Neural crest cell (in vitro differentiated cells): ENCODE measurements at regions not wholly inside any gene's neighbourhood (a gene's known extent, or its start where the extent isn't known, plus 50 kb on each side); places are given as distances from the start of the nearest gene placed in this dataset.

Experiments
- DNase-seq: peaks from one replicate; pipeline ENCODE4 v3.0.0; 2021; ENCODE audit warnings: low read depth, mixed read lengths, low spot score
- H3K27ac Mint-ChIP-seq: one replicate; pipeline ENCODE4 v1.8.0; 2021; ENCODE audit warnings: mild to moderate bottlenecking, mixed read lengths; ENCODE audit not compliant: unreplicated experiment
- H3K27me3 Mint-ChIP-seq: 2 replicates; pipeline ENCODE4 v1.8.0; 2021; ENCODE audit warnings: low read depth, mild to moderate bottlenecking, mixed read lengths
- H3K36me3 Mint-ChIP-seq: 2 replicates; pipeline ENCODE4 v1.8.0; 2021; ENCODE audit warnings: low read depth, mild to moderate bottlenecking, mixed read lengths
- H3K4me1 Mint-ChIP-seq: 2 replicates; pipeline ENCODE4 v1.8.0; 2021; ENCODE audit warnings: mixed read lengths
- H3K4me3 Mint-ChIP-seq: one replicate; pipeline ENCODE4 v1.8.0; 2021; ENCODE audit warnings: mild to moderate bottlenecking, mixed read lengths
- H3K9me3 Mint-ChIP-seq: 2 replicates; pipeline ENCODE4 v1.8.0; 2021; ENCODE audit warnings: mixed read lengths
- CTCF ChIP-seq: fragments of 200-600 bp; sonication (generic); conservative IDR thresholded peaks from 2 replicates; pipeline ENCODE4 v1.5.0; 2021; ENCODE audit warnings: antibody characterized with exemption, mild to moderate bottlenecking

- H3K36me3 Mint-ChIP-seq, result no peaks in the 10 kb centered on the region
- no peak for TF ChIP-seq CTCF
- no peak for DNase-seq
- H3K4me1 Mint-ChIP-seq, result peaks cover 14% of the 10 kb centered on the region
- no peak overlapping the region for H3K4me3 Mint-ChIP-seq
- H3K27me3 Mint-ChIP-seq, result no peaks in the 10 kb centered on the region
- peaks cover 7% of the 10 kb centered on the region for H3K9me3 Mint-ChIP-seq
- no peak overlapping the region for H3K27ac Mint-ChIP-seq
Measured at GRCh38 chr16:86970726-86971125, 346.5 kb downstream of the C16orf95 start.

GRCh38 chr16:86971251-86971650 is 345.9 kb downstream of the C16orf95 start:
- Mint-ChIP-seq H3K9me3 (peaks cover 7% of the 10 kb centered on the region), H3K27ac (no peak overlapping the region), H3K27me3 (no peaks in the 10 kb centered on the region), H3K36me3 (no peaks in the 10 kb centered on the region), H3K4me1 (peaks cover 14% of the 10 kb centered on the region), H3K4me3 (no peak overlapping the region)
- no peak for DNase-seq
- no peak for TF ChIP-seq CTCF

GRCh38 chr16:86974120-86974519 is 343.1 kb downstream of the C16orf95 start:
- DNase-seq, result no peak
- Mint-ChIP-seq H3K4me3 (no peak overlapping the region), H3K9me3 (peaks cover 7% of the 10 kb centered on the region), H3K4me1 (peaks cover 11% of the 10 kb centered on the region), H3K27ac (no peak overlapping the region), H3K27me3 (no peaks in the 10 kb centered on the region), H3K36me3 (no peaks in the 10 kb centered on the region)
- no peak for TF ChIP-seq CTCF

- Mint-ChIP-seq H3K9me3 (peaks cover 7% of the 10 kb centered on the region), H3K4me1 (peaks cover 11% of the 10 kb centered on the region), H3K36me3 (no peaks in the 10 kb centered on the region), H3K27me3 (peaks cover 6% of the 10 kb centered on the region), H3K4me3 (no peak overlapping the region), H3K27ac (no peak overlapping the region)
- no peak for DNase-seq
- no peak for TF ChIP-seq CTCF
Measured at GRCh38 chr16:86975445-86975844, 341.7 kb downstream of the C16orf95 start.

- H3K9me3 Mint-ChIP-seq, result peaks cover 7% of the 10 kb centered on the region
Measured at GRCh38 chr16:86977076-86977676, 340.0 kb downstream of the C16orf95 start.

More at GRCh38 chr16:86977076-86977676, 340.0 kb downstream of the C16orf95 start:
- no peaks in the 10 kb centered on the region for H3K36me3 Mint-ChIP-seq
- H3K27ac Mint-ChIP-seq, result no peak overlapping the region
- H3K4me3 Mint-ChIP-seq, result no peak overlapping the region
- peaks cover 6% of the 10 kb centered on the region for H3K27me3 Mint-ChIP-seq
- peaks cover 6% of the 10 kb centered on the region for H3K4me1 Mint-ChIP-seq
- no peak for TF ChIP-seq CTCF
- no peak for DNase-seq
